ENCODE measurements at regions not wholly inside any gene's neighbourhood (a gene's known extent, or its start where the extent isn't known, plus 50 kb on each side); places are given as distances from the start of the nearest gene placed in this dataset.
"Not testable (repeated sequence)": the region's sequence is repeated elsewhere in the genome, so short reads cannot be mapped to it uniquely, and the experiment has no call there.

GRCh38 chr20:52427960-52428359 is 236.4 kb upstream of the ZFP64 start:
- DNase-seq = no peak

GRCh38 chr20:52426856-52427255 is 235.3 kb upstream of the ZFP64 start:
- no peak for DNase-seq

GRCh38 chr20:52425701-52426100 is 234.1 kb upstream of the ZFP64 start:
- DNase-seq = no peak

- DNase-seq = peak; percentile 70
Observed at GRCh38 chr20:52425253-52425652, 233.7 kb upstream of the ZFP64 start.

GRCh38 chr20:52424357-52424942 is 232.9 kb upstream of the ZFP64 start:
- not testable (repeated sequence) for DNase-seq

- DNase-seq = peak; percentile 93
Observed at GRCh38 chr20:52423536-52424140, 232.1 kb upstream of the ZFP64 start.

GRCh38 chr20:52422574-52423336 is 231.2 kb upstream of the ZFP64 start:
- DNase-seq = peak; percentile 87

- no peak for DNase-seq
Observed at GRCh38 chr20:52420805-52421204, 229.2 kb upstream of the ZFP64 start.

GRCh38 chr20:52419205-52419604 is 227.6 kb upstream of the ZFP64 start:
- DNase-seq = no peak

GRCh38 chr20:52416953-52417352 is 225.4 kb upstream of the ZFP64 start:
- no peak for DNase-seq

GRCh38 chr20:52411611-52412010 is 220.0 kb upstream of the ZFP64 start:
- no peak for DNase-seq

GRCh38 chr20:52410731-52411234 is 219.2 kb upstream of the ZFP64 start:
- DNase-seq = no peak

- DNase-seq = peak; percentile 45
Observed at GRCh38 chr20:52410182-52410647, 218.6 kb upstream of the ZFP64 start.

- DNase-seq = no peak
Observed at GRCh38 chr20:52405986-52406385, 214.4 kb upstream of the ZFP64 start.

- DNase-seq = no peak
Observed at GRCh38 chr20:52405417-52405816, 213.8 kb upstream of the ZFP64 start.

- DNase-seq = no peak
Observed at GRCh38 chr20:52404671-52405070, 213.1 kb upstream of the ZFP64 start.

- DNase-seq = no peak
Observed at GRCh38 chr20:52402950-52403349, 211.4 kb upstream of the ZFP64 start.

GRCh38 chr20:52402514-52402913 is 210.9 kb upstream of the ZFP64 start:
- no peak for DNase-seq

- no peak for DNase-seq
Observed at GRCh38 chr20:52401431-52401830, 209.9 kb upstream of the ZFP64 start.

GRCh38 chr20:52399352-52399751 is 207.8 kb upstream of the ZFP64 start:
- no peak for DNase-seq

- DNase-seq = no peak
Observed at GRCh38 chr20:52389606-52390005, 198.0 kb upstream of the ZFP64 start.

- DNase-seq = no peak
Observed at GRCh38 chr20:52383995-52384621, 192.5 kb upstream of the ZFP64 start.

GRCh38 chr20:52382933-52383332 is 191.4 kb upstream of the ZFP64 start:
- no peak for DNase-seq

All from skin of body (tissue), 1 donor.